Subcutaneous abdominal adipose tissue (tissue), 5 donors: ENCODE measurements at regions not wholly inside any gene's neighbourhood (a gene's known extent, or its start where the extent isn't known, plus 50 kb on each side); places are given as distances from the start of the nearest gene placed in this dataset.
"Not testable (repeated sequence)": the region's sequence is repeated elsewhere in the genome, so short reads cannot be mapped to it uniquely, and the experiment has no call there.

Experiments
- H3K27ac ChIP-seq: one replicate; pipeline ENCODE4 v1.7.0; 2013; ENCODE audit warnings: low read depth, mild to moderate bottlenecking, inconsistent platforms, low read length, moderate library complexity
- H3K27me3 ChIP-seq, 5 donors: one replicate each; pipeline ENCODE4 v1.7.0; 2013; ENCODE audit warnings: low read length in 5 of 5, inconsistent platforms in 1 of 5; ENCODE audit not compliant: control insufficient read depth in 5 of 5, insufficient read depth in 4 of 5
- H3K36me3 ChIP-seq, 5 donors: one replicate each; pipeline ENCODE4 v1.7.0; 2013; ENCODE audit warnings: low read length in 5 of 5; ENCODE audit not compliant: control insufficient read depth in 5 of 5, insufficient read depth in 5 of 5
- H3K4me1 ChIP-seq, 5 donors: one replicate each; pipeline ENCODE4 v1.7.0; 2013; ENCODE audit warnings: low read length in 5 of 5, mild to moderate bottlenecking in 3 of 5, moderate library complexity in 1 of 5; ENCODE audit not compliant: control insufficient read depth in 5 of 5, insufficient read depth in 5 of 5
- H3K4me3 ChIP-seq, 5 donors: one replicate each; pipeline ENCODE4 v1.7.0; 2013; ENCODE audit warnings: low read length in 5 of 5, low read depth in 1 of 5
- H3K9ac ChIP-seq, 5 donors: one replicate each; pipeline ENCODE4 v1.7.0; 2013; ENCODE audit warnings: low read length in 5 of 5, mild to moderate bottlenecking in 4 of 5, moderate library complexity in 3 of 5
- H3K9me3 ChIP-seq, 5 donors: one replicate each; pipeline ENCODE4 v1.7.0; 2013; ENCODE audit warnings: low read length in 5 of 5; ENCODE audit not compliant: control insufficient read depth in 5 of 5
- donor health status: healthy.
- donor health status: healthy.
- donor health status: healthy.
- donor health status: healthy.
- donor health status: healthy.

DNA sequence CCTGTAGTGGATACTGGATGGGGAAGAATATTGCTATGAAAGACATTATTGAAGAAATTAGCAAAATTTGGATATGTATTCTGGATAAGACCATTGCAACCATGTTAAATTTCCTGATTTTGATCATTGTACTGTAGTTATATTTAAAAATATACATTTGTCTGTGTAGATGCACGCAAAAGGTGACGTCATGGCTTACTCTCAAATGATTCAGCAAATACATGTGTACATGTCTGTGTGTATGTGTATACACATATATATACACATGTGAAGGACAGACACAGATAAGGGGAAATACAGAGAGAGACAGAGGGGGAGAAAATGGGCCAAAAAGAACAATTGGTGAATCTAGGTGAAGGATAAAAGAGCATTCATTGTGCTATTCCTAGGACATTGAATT lies 82.3 kb upstream of the PLCB4 start:
- H3K4me3 ChIP-seq, result no peak overlapping the region
- no peak overlapping the region for H3K9ac ChIP-seq
- H3K9me3 ChIP-seq, result no peaks in the 10 kb centered on the region
- no peaks in the 10 kb centered on the region for H3K27me3 ChIP-seq
- no peak overlapping the region for H3K27ac ChIP-seq
- peaks cover 0 to 7% (median 0%) of the 10 kb centered on the region in 5 donors for H3K4me1 ChIP-seq
- no peaks in the 10 kb centered on the region for H3K36me3 ChIP-seq

DNA sequence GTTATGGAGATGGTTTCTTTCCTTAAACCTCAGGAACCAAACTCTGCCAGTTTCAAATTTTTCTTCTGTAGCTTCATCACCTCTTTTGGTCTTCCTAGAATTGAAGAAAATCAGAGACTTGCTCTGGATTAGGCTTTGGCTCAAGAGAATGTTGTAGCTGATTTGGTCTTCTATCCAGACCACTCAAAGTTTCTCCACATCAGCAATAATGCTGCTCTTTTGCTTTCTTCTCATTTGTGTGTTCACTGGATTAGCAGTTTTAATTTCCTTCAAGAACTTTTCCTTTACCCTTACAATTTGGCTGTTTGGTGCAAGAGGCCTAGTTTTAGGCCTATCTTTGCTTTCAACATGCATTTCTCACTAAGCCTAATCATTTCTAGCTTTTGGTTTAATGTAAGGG lies 78.1 kb upstream of the PLCB4 start:
- no peak overlapping the region for H3K4me3 ChIP-seq
- no peaks in the 10 kb centered on the region for H3K27me3 ChIP-seq
- no peak overlapping the region for H3K27ac ChIP-seq
- no peak overlapping the region for H3K9ac ChIP-seq
- H3K36me3 ChIP-seq, result no peaks in the 10 kb centered on the region
- no peaks in the 10 kb centered on the region for H3K9me3 ChIP-seq
- H3K4me1 ChIP-seq, result peaks cover 0 to 7% (median 0%) of the 10 kb centered on the region in 5 donors

DNA sequence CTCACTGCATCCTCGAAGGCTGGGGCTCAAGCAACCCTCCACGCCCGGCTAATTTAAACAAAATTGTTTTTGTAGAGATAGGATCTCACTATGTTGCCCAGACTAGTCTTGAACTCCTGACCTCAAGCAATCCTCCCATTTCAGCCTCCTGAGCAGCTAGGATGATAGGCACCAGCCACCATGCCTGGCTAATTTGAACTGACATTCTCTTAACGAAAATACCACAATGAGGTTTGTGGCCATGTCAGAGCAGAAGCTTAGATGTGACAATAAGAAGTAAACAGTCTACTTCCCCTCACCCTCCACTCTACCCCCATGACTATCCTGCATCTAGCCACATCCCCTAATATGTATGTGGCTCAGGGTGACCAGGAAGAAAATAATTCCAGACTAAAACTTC lies 74.8 kb upstream of the PLCB4 start:
- no peak overlapping the region for H3K9ac ChIP-seq
- H3K27me3 ChIP-seq, result no peaks in the 10 kb centered on the region
- H3K9me3 ChIP-seq, result no peaks in the 10 kb centered on the region
- no peak overlapping the region for H3K4me3 ChIP-seq
- no peak overlapping the region for H3K27ac ChIP-seq
- H3K4me1 ChIP-seq, result no peaks in the 10 kb centered on the region
- no peaks in the 10 kb centered on the region for H3K36me3 ChIP-seq

DNA sequence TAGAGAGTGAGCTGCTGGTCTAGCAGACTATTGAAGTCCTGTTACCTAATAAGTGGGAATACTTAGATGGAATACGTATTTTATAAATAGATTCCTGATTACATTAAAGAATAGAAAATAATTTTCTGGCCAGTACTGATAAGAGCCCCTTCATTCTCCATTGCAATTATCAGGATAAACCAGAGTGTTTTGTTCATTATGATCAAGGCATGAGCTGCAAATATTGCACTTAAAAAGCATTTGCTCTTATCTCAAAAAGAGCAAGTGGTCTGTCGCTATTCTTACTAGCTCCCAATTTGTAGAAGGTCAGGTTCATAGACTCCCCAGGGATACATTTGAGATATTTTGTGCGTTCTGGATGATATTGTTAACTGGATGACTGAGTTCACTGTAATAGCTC lies 73.1 kb upstream of the PLCB4 start:
- H3K27me3 ChIP-seq, result no peaks in the 10 kb centered on the region
- no peak overlapping the region for H3K27ac ChIP-seq
- H3K36me3 ChIP-seq, result no peaks in the 10 kb centered on the region
- H3K9me3 ChIP-seq, result no peaks in the 10 kb centered on the region
- H3K4me1 ChIP-seq, result no peaks in the 10 kb centered on the region
- no peak overlapping the region for H3K4me3 ChIP-seq
- no peak overlapping the region for H3K9ac ChIP-seq

DNA sequence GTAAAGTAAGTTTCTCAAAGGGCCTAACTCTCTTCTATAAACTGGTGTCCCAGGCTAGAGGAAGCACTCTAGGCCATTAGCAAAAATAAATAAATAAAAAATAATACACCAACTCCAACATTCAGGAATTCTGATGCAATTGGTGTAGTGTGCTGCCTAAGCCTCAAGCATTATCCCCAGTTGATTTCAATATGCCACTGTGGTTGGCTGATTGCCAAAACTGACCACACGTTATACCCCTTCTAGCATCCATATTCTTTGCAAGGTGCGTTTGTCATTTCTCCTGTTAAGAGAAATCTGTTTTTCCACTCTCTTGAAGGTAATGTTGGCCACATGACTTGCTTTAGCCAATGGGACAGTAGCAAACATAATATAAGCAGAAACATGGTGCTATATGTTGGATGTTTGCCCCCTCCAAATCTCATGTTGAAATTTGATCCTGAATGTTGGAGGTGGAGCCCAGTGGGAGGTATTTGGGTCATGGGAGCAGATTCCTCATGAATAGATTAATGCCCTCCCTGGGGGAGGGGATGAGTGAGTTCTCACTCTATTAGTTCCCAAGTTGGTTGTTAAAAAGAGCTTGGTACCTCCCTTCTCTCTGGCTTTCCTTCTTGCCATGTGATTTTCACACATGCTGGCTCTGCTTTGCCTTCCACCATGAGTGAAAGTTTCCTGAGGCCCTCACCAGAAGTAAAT lies 71.9 kb upstream of the PLCB4 start:
- Histone ChIP-seq H3K9me3 (no peaks in the 10 kb centered on the region), H3K9ac (no peak overlapping the region), H3K4me1 (no peaks in the 10 kb centered on the region), H3K27ac (no peak overlapping the region), H3K4me3 (no peak overlapping the region), H3K36me3 (no peaks in the 10 kb centered on the region), H3K27me3 (no peaks in the 10 kb centered on the region)

DNA sequence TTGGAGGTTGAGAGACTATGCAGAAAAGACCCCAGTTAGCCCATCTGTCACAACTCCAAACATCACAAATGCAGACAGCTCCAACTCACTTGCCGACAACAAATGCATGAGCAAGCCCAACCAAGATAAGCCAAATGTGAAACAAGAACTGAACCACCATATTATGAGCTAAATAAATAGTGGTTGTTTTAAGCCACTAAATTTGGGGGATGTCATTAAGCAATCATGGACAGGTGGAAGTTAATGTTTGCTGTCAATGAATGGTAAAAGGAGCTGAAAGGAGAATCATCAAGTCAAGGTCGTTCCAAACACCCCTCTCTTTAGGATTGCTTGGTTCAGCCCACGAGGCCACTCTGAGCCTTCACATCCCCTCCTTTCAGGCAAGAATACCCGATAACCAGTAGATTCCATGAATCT lies 71.2 kb upstream of the PLCB4 start:
- peaks cover 0 to 6% (median 0%) of the 10 kb centered on the region in 5 donors for H3K9me3 ChIP-seq
- H3K4me3 ChIP-seq, result no peak overlapping the region
- no peaks in the 10 kb centered on the region for H3K4me1 ChIP-seq
- H3K27me3 ChIP-seq, result no peaks in the 10 kb centered on the region
- no peak overlapping the region for H3K27ac ChIP-seq
- no peaks in the 10 kb centered on the region for H3K36me3 ChIP-seq
- no peak overlapping the region for H3K9ac ChIP-seq

DNA sequence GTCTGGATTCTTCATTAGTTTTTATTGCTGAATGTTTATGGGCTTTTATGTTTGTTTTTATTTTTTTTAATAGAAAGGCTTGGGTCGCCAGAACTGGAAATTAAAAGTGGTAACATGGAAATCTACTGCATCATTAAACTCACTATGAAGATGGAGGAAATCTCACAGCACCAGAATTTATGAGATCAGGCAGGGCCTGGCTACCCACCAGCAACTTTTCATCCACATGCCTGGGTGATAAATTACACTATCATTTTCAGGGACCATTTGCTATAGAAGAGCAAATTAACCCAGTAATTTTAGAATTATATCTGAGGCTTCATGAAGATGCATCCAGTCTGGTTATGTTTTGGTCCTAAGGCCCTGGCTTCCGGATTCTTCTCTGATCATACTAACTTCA lies 57.8 kb upstream of the PLCB4 start:
- H3K4me3 ChIP-seq, result no peak overlapping the region
- H3K36me3 ChIP-seq, result no peaks in the 10 kb centered on the region
- no peak overlapping the region for H3K27ac ChIP-seq
- H3K27me3 ChIP-seq, result no peaks in the 10 kb centered on the region
- H3K4me1 ChIP-seq, result no peaks in the 10 kb centered on the region
- H3K9ac ChIP-seq, result no peak overlapping the region
- H3K9me3 ChIP-seq, result no peaks in the 10 kb centered on the region

DNA sequence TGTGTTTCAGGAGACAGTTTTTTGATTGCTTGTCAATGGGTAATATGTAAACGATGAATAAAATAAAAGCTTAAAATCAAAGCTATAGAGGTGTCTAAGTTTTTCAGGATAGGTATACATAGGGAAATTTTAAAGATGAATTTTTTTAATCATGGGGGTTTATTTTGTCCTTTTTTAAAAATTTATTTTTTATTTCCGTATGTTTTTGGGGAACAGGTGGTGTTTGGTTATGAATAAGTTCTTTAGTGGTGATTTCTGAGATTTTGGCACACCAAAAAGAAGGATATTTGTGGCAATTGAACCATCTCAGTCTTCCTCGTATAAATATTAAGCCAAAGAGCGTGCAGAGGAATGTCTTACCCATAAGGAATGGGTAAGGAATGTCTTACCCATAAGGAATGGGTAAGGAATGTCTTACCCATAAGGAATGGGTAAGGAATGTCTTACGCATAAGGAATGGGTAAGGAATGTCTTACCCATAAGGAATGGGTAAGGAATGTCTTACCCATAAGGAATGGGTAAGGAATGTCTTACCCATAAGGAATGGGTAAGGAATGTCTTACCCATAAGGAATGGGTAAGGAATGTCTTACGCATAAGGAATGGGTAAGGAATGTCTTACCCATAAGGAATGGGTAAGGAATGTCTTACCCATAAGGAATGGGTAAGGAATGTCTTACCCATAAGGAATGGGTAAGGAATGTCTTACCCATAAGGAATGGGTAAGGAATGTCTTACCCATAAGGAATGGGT lies 53.5 kb upstream of the PLCB4 start:
- not testable (repeated sequence) for H3K27me3 ChIP-seq, H3K9me3 ChIP-seq, H3K36me3 ChIP-seq, H3K4me3 ChIP-seq, H3K27ac ChIP-seq, H3K9ac ChIP-seq, H3K4me1 ChIP-seq

DNA sequence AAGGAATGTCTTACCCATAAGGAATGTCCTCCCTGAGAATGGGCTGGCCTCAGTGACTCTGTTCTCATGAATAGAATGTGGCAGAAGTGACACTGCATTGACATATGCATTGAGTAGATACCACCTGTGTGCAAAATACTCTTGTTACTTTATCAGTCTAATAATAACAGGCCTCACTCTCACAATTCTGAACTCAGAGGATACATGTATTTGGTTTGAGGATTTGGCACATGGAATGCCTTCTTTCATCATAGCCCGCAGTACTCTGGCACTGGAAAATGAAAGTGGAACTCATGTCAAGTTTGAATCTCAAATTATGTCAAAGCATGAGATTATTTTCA lies 52.9 kb upstream of the PLCB4 start:
- H3K27ac ChIP-seq, result no peak overlapping the region
- no peaks in the 10 kb centered on the region for H3K36me3 ChIP-seq
- H3K4me1 ChIP-seq, result no peaks in the 10 kb centered on the region
- H3K9ac ChIP-seq, result no peak overlapping the region
- no peaks in the 10 kb centered on the region for H3K9me3 ChIP-seq
- H3K4me3 ChIP-seq, result no peak overlapping the region
- no peaks in the 10 kb centered on the region for H3K27me3 ChIP-seq

DNA sequence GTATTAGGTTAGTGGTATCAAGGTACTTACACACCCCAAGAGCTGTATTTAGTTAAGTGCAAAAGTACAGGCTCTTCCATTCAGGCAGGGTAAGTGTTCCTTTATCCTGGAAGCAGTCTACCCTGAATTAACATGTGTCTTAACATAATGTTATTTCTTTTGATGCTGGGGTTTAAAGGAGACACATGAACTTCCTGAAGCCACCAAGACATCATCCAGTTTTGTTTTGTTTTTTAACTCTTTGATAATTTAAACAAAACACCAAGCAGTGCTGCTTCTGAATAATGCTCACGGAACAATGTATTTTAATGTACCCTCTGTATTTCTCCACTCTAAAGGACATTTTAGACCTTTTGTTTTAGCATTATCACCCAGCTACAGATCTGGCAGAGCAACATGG lies 50.5 kb upstream of the PLCB4 start:
- Histone ChIP-seq H3K4me1 (no peaks in the 10 kb centered on the region), H3K27me3 (peaks cover 0 to 2% (median 0%) of the 10 kb centered on the region in 5 donors), H3K9ac (no peak overlapping the region), H3K9me3 (no peaks in the 10 kb centered on the region), H3K4me3 (no peak overlapping the region), H3K36me3 (no peaks in the 10 kb centered on the region), H3K27ac (no peak overlapping the region)
